ENCODE measurements at regions not wholly inside any gene's neighbourhood (a gene's known extent, or its start where the extent isn't known, plus 50 kb on each side); places are given as distances from the start of the nearest gene placed in this dataset.

DNA sequence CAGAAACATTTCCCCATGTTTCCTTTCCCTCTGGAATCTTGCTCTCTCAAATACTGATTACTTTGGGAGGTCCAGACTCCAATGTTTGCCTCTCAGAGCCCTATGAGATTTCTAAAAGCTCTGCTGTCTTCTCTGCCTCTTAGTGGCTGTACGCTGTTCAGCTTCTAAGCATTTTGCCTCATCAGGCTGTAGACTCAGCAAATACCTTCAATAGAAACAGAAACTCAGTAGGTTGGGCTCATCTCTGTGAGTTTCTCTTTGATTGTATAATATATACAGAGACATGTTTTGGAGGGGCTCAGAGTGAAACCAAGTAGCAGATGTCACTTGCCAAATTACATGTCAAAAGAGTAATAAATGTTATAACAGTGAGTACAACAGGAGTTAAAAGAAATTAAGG lies 380.8 kb upstream of the MEIS2 start:
- TF ChIP-seq, protein P1, sequence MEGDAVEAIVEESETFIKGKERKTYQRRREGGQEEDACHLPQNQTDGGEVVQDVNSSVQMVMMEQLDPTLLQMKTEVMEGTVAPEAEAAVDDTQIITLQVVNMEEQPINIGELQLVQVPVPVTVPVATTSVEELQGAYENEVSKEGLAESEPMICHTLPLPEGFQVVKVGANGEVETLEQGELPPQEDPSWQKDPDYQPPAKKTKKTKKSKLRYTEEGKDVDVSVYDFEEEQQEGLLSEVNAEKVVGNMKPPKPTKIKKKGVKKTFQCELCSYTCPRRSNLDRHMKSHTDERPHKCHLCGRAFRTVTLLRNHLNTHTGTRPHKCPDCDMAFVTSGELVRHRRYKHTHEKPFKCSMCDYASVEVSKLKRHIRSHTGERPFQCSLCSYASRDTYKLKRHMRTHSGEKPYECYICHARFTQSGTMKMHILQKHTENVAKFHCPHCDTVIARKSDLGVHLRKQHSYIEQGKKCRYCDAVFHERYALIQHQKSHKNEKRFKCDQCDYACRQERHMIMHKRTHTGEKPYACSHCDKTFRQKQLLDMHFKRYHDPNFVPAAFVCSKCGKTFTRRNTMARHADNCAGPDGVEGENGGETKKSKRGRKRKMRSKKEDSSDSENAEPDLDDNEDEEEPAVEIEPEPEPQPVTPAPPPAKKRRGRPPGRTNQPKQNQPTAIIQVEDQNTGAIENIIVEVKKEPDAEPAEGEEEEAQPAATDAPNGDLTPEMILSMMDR (IDR thresholded peaks at IDR 0.05) = no peak
- TF ChIP-seq EP300 (IDR thresholded peaks at IDR 0.05) (no peak), POLR2A (IDR thresholded peaks at IDR 0.05) (no peak), POLR2AphosphoS5 (IDR thresholded peaks at IDR 0.05) (no peak)
